Neural progenitor cell (in vitro differentiated cells): ENCODE measurements at regions not wholly inside any gene's neighbourhood (a gene's known extent, or its start where the extent isn't known, plus 50 kb on each side); places are given as distances from the start of the nearest gene placed in this dataset.

ENCODE experiments used
- CTCF ChIP-seq: fragments of 200-600 bp; sonication (generic); IDR thresholded peaks from 2 replicates; pipeline ENCODE4 v1.5.1; 2017; ENCODE audit warnings: antibody characterized with exemption, mild to moderate bottlenecking
- EZH2 ChIP-seq: fragments of 200-600 bp; sonication (generic); IDR thresholded peaks from 2 replicates; pipeline ENCODE4 v1.6.1; 2017; ENCODE audit warnings: antibody characterized with exemption, mild to moderate bottlenecking, moderate library complexity
- EZH2phosphoT487 ChIP-seq: fragments of 200-600 bp; sonication (generic); IDR thresholded peaks from 2 replicates; pipeline ENCODE4 v1.6.1; 2017; ENCODE audit warnings: antibody characterized with exemption

- TF ChIP-seq CTCF (no peak), EZH2phosphoT487 (no peak), EZH2 (no peak)
Observed at GRCh38 chr7:69218576-69218975, 379.7 kb upstream of the AUTS2 start.
